Lower leg skin (tissue), 3 donors: ENCODE measurements at regions not wholly inside any gene's neighbourhood (a gene's known extent, or its start where the extent isn't known, plus 50 kb on each side); places are given as distances from the start of the nearest gene placed in this dataset.

Experiments used
- CTCF ChIP-seq, 3 donors: fragments of 450-650 bp; IDR thresholded peaks; one replicate each; pipeline ENCODE4 v1.5.1; 2016; ENCODE audit warnings: antibody characterized with exemption in 3 of 3, mild to moderate bottlenecking in 3 of 3, moderate library complexity in 2 of 3
- POLR2A ChIP-seq, 2 donors: fragments of 450-650 bp; IDR thresholded peaks; one replicate each; pipeline ENCODE4 v1.6.1; 2016 to 2017; ENCODE audit warnings: antibody characterized with exemption in 2 of 2, mild to moderate bottlenecking in 1 of 2, moderate library complexity in 1 of 2

GRCh38 chr14:48378541-48378940 lies 703.1 kb upstream of the MDGA2 start:
- no peak for TF ChIP-seq POLR2A (IDR thresholded peaks at IDR 0.05)
- TF ChIP-seq CTCF (IDR thresholded peaks at IDR 0.05) = no peak
